ENCODE measurements at regions not wholly inside any gene's neighbourhood (a gene's known extent, or its start where the extent isn't known, plus 50 kb on each side); places are given as distances from the start of the nearest gene placed in this dataset.

GRCh38 chr2:175446201-175446600 lies 264.7 kb upstream of the ATP5MC3 start:
- Histone ChIP-seq H3K4me1 (no peaks in the 10 kb centered on the region), H3K27me3 (no peaks in the 10 kb centered on the region), H3K4me3 (no peak overlapping the region), H3K36me3 (no peaks in the 10 kb centered on the region), H3K9me3 (no peaks in the 10 kb centered on the region), H3K27ac (no peak overlapping the region)
- intact Hi-C loops (cut with DNase I; ENCODE audit: low total_unique reads), result no loop called here
- TF ChIP-seq POLR2A (IDR thresholded peaks at IDR 0.05) (no peak), CTCF (IDR thresholded peaks at IDR 0.05) (no peak)
- DNase-seq, result no peak

- Histone ChIP-seq H3K4me3 (no peak overlapping the region), H3K27ac (no peak overlapping the region), H3K36me3 (no peaks in the 10 kb centered on the region), H3K4me1 (no peaks in the 10 kb centered on the region), H3K9me3 (no peaks in the 10 kb centered on the region), H3K27me3 (no peaks in the 10 kb centered on the region)
- intact Hi-C loops (cut with DNase I; ENCODE audit: low total_unique reads), result no loop called here
- TF ChIP-seq CTCF (IDR thresholded peaks at IDR 0.05), result no peak
- TF ChIP-seq POLR2A (IDR thresholded peaks at IDR 0.05), result no peak
- no peak for DNase-seq
Observed at GRCh38 chr2:175445281-175445680, 263.8 kb upstream of the ATP5MC3 start.

DNA sequence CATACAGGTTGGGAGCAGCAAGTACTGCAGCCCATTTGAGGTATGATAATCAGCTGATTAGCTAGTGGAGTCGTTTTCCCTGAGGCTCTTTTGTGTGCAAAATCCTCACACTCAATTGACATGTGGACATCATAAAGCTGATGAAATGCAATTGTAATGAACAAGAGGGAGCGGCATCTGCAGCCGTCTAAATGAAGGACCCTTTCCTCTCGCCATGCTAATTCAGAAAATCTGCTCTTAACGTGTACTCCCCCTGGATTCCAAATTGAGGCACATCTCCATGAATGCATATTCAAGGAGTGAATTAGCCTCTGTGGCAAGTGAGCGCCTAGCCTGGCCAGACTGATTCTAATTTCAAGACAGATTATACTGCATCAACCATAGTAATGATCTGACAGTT lies 260.9 kb upstream of the ATP5MC3 start:
- intact Hi-C loops (cut with DNase I; ENCODE audit: low total_unique reads), result no loop called here
- H3K36me3 ChIP-seq, result no peaks in the 10 kb centered on the region
- H3K27me3 ChIP-seq, result no peaks in the 10 kb centered on the region
- DNase-seq, result no peak
- H3K27ac ChIP-seq, result no peak overlapping the region
- no peaks in the 10 kb centered on the region for H3K9me3 ChIP-seq
- H3K4me3 ChIP-seq, result no peak overlapping the region
- no peaks in the 10 kb centered on the region for H3K4me1 ChIP-seq
- TF ChIP-seq CTCF (IDR thresholded peaks at IDR 0.05) (no peak), POLR2A (IDR thresholded peaks at IDR 0.05) (no peak)

- Histone ChIP-seq H3K9me3 (no peaks in the 10 kb centered on the region), H3K4me1 (no peaks in the 10 kb centered on the region), H3K4me3 (no peak overlapping the region), H3K27ac (no peak overlapping the region), H3K36me3 (no peaks in the 10 kb centered on the region), H3K27me3 (no peaks in the 10 kb centered on the region)
- no peak for DNase-seq
- no peak for TF ChIP-seq POLR2A (IDR thresholded peaks at IDR 0.05)
- TF ChIP-seq CTCF (IDR thresholded peaks at IDR 0.05), result no peak
- intact Hi-C loops (cut with DNase I; ENCODE audit: low total_unique reads), result no loop called here
Observed at GRCh38 chr2:175441181-175441761, 259.8 kb upstream of the ATP5MC3 start.

DNA sequence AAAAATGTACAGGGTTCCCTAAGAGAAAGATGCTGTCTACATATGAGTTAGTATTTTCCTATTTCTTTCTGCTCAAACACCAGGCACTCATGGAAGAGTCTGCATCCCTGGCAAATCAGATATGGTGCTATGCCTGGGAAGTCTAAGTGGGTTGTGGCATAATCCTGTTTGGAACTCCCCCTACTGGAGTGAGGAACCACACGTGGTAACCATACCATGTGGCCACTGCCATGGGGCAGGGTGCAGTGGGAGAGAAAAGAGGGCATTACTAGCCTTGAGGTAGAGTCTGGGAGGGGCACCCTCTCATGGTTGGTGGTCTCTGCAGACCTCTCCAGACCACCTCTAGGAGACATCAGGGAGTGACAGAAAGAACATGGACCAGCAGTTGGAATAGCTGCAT lies 257.9 kb upstream of the ATP5MC3 start:
- Histone ChIP-seq H3K36me3 (no peaks in the 10 kb centered on the region), H3K4me3 (no peak overlapping the region), H3K9me3 (no peaks in the 10 kb centered on the region), H3K4me1 (no peaks in the 10 kb centered on the region), H3K27me3 (no peaks in the 10 kb centered on the region), H3K27ac (no peak overlapping the region)
- no peak for DNase-seq
- TF ChIP-seq CTCF (IDR thresholded peaks at IDR 0.05), result no peak
- TF ChIP-seq POLR2A (IDR thresholded peaks at IDR 0.05), result no peak
- intact Hi-C loops (cut with DNase I; ENCODE audit: low total_unique reads), result no loop called here

All from uterus (tissue), 3 donors.